ENCODE measurements at regions not wholly inside any gene's neighbourhood (a gene's known extent, or its start where the extent isn't known, plus 50 kb on each side); places are given as distances from the start of the nearest gene placed in this dataset.

- Histone ChIP-seq H3K4me3 (ENCODE audit: low read depth, low read length) (no peak overlapping the region), H3K9ac (no peak overlapping the region), H3K79me2 (no peaks in the 10 kb centered on the region), H3K9me3 (ENCODE audit: control insufficient read depth, low read length) (no peaks in the 10 kb centered on the region), H3K27me3 (ENCODE audit: control insufficient read depth, insufficient read depth, low read length) (no peaks in the 10 kb centered on the region), H2AFZ (no peak overlapping the region), H3K4me2 (ENCODE audit: low read length) (no peak overlapping the region), H3K36me3 (ENCODE audit: control insufficient read depth, insufficient read depth, low read length) (no peaks in the 10 kb centered on the region), H3K4me1 (no peaks in the 10 kb centered on the region), H3K27ac (no peak overlapping the region)
- TF ChIP-seq CTCF (IDR thresholded peaks at IDR 0.05): no peak
Observed at GRCh38 chr1:14304381-14304865, 294.1 kb upstream of the KAZN start.

GRCh38 chr1:14308460-14308859, 290.0 kb upstream of the KAZN start:
- Histone ChIP-seq H3K4me2 (ENCODE audit: low read length) (no peak overlapping the region), H3K9ac (no peak overlapping the region), H3K27ac (no peak overlapping the region), H3K4me3 (ENCODE audit: low read depth, low read length) (no peak overlapping the region), H3K36me3 (ENCODE audit: control insufficient read depth, insufficient read depth, low read length) (no peaks in the 10 kb centered on the region), H3K4me1 (no peaks in the 10 kb centered on the region), H3K27me3 (ENCODE audit: control insufficient read depth, insufficient read depth, low read length) (no peaks in the 10 kb centered on the region), H2AFZ (no peak overlapping the region), H3K79me2 (no peaks in the 10 kb centered on the region), H3K9me3 (ENCODE audit: control insufficient read depth, low read length) (no peaks in the 10 kb centered on the region)
- TF ChIP-seq CTCF (IDR thresholded peaks at IDR 0.05): no peak

GRCh38 chr1:14309984-14310383, 288.5 kb upstream of the KAZN start:
- no peak for TF ChIP-seq CTCF (IDR thresholded peaks at IDR 0.05)
- Histone ChIP-seq H3K9me3 (ENCODE audit: control insufficient read depth, low read length) (no peaks in the 10 kb centered on the region), H3K9ac (no peak overlapping the region)

GRCh38 chr1:14310476-14310875, 288.0 kb upstream of the KAZN start:
- Histone ChIP-seq H3K79me2 (no peaks in the 10 kb centered on the region), H3K9ac (no peak overlapping the region), H3K9me3 (ENCODE audit: control insufficient read depth, low read length) (no peaks in the 10 kb centered on the region), H3K27ac (no peak overlapping the region), H3K4me1 (no peaks in the 10 kb centered on the region), H3K27me3 (ENCODE audit: control insufficient read depth, insufficient read depth, low read length) (no peaks in the 10 kb centered on the region), H2AFZ (no peak overlapping the region), H3K36me3 (ENCODE audit: control insufficient read depth, insufficient read depth, low read length) (no peaks in the 10 kb centered on the region), H3K4me2 (ENCODE audit: low read length) (no peak overlapping the region), H3K4me3 (ENCODE audit: low read depth, low read length) (no peak overlapping the region)
- no peak for TF ChIP-seq CTCF (IDR thresholded peaks at IDR 0.05)

More at GRCh38 chr1:14309984-14310383, 288.5 kb upstream of the KAZN start:
- H3K27me3 ChIP-seq (ENCODE audit: control insufficient read depth, insufficient read depth, low read length): no peaks in the 10 kb centered on the region
- no peaks in the 10 kb centered on the region for H3K36me3 ChIP-seq (ENCODE audit: control insufficient read depth, insufficient read depth, low read length)
- H3K4me1 ChIP-seq: no peaks in the 10 kb centered on the region
- no peak overlapping the region for H3K27ac ChIP-seq
- no peak overlapping the region for H2AFZ ChIP-seq
- no peak overlapping the region for H3K4me3 ChIP-seq (ENCODE audit: low read depth, low read length)
- H3K4me2 ChIP-seq (ENCODE audit: low read length): no peak overlapping the region
- no peaks in the 10 kb centered on the region for H3K79me2 ChIP-seq

- Histone ChIP-seq H3K9me3 (ENCODE audit: control insufficient read depth, low read length) (no peaks in the 10 kb centered on the region), H3K9ac (no peak overlapping the region), H3K27ac (no peak overlapping the region), H3K4me2 (ENCODE audit: low read length) (no peak overlapping the region), H3K36me3 (ENCODE audit: control insufficient read depth, insufficient read depth, low read length) (no peaks in the 10 kb centered on the region), H3K4me3 (ENCODE audit: low read depth, low read length) (no peak overlapping the region), H2AFZ (no peak overlapping the region), H3K4me1 (no peaks in the 10 kb centered on the region), H3K27me3 (ENCODE audit: control insufficient read depth, insufficient read depth, low read length) (no peaks in the 10 kb centered on the region), H3K79me2 (no peaks in the 10 kb centered on the region)
- no peak for TF ChIP-seq CTCF (IDR thresholded peaks at IDR 0.05)
Observed at GRCh38 chr1:14313731-14314431, 284.6 kb upstream of the KAZN start.

Measured in parathyroid adenoma (tissue), 2 donors.